Body of pancreas (tissue), 4 donors: ENCODE measurements at regions not wholly inside any gene's neighbourhood (a gene's known extent, or its start where the extent isn't known, plus 50 kb on each side); places are given as distances from the start of the nearest gene placed in this dataset.

Source experiments
- POLR2A ChIP-seq, 3 donors: fragments of 450-650 bp; IDR thresholded peaks; one replicate each; pipeline ENCODE4 v1.6.1; 2016; ENCODE audit warnings: antibody characterized with exemption in 3 of 3, mild to moderate bottlenecking in 2 of 3
- TF ChIP-seq, protein P1 (sequence below), 7 experiments: fragments of 450-650 bp in 4 of 7; fragments of 200-600 bp in 3 of 7; sonication (generic) in 3 of 7; IDR thresholded peaks; one replicate each; pipeline ENCODE4 v1.5.1; 2016 to 2019; ENCODE audit warnings: antibody characterized with exemption in 7 of 7

DNA sequence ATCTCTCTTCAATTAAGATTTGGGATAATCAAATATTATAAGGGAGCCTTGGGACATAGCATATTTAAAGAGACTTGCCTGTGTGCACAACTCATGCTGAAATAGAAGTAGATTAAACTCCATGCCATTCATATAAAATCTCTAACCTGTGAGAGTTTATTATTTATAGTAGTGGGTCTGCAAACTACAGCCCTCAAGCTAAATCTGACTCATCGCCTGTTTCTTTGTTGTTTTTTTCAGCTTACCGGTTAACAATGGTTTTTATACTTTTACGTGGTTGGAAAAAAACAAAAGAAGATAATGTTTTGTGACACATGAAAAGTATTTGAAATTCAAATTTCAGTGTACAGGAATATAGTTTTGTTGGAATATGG lies 61.9 kb upstream of the GHR start:
- TF ChIP-seq, protein P1, sequence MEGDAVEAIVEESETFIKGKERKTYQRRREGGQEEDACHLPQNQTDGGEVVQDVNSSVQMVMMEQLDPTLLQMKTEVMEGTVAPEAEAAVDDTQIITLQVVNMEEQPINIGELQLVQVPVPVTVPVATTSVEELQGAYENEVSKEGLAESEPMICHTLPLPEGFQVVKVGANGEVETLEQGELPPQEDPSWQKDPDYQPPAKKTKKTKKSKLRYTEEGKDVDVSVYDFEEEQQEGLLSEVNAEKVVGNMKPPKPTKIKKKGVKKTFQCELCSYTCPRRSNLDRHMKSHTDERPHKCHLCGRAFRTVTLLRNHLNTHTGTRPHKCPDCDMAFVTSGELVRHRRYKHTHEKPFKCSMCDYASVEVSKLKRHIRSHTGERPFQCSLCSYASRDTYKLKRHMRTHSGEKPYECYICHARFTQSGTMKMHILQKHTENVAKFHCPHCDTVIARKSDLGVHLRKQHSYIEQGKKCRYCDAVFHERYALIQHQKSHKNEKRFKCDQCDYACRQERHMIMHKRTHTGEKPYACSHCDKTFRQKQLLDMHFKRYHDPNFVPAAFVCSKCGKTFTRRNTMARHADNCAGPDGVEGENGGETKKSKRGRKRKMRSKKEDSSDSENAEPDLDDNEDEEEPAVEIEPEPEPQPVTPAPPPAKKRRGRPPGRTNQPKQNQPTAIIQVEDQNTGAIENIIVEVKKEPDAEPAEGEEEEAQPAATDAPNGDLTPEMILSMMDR (IDR thresholded peaks at IDR 0.05): no peak
- TF ChIP-seq POLR2A (IDR thresholded peaks at IDR 0.05): no peak
